PC-3 (cell line): ENCODE measurements at regions not wholly inside any gene's neighbourhood (a gene's known extent, or its start where the extent isn't known, plus 50 kb on each side); places are given as distances from the start of the nearest gene placed in this dataset.

Experiments
- EZH2 ChIP-seq: fragments of 300-600 bp; sonication (generic); IDR thresholded peaks from one replicate; pipeline ENCODE4 v1.6.1; 2017; ENCODE audit warnings: antibody characterized with exemption, mild to moderate bottlenecking, low read length; ENCODE audit not compliant: unreplicated experiment
- EZH2phosphoT487 ChIP-seq: fragments of 300-600 bp; sonication (generic); IDR thresholded peaks from 2 replicates; pipeline ENCODE4 v1.6.1; 2018; ENCODE audit warnings: mild to moderate bottlenecking, antibody characterized with exemption, low read length, borderline replicate concordance
- TF ChIP-seq, protein P1 (sequence below): fragments of 300-600 bp; sonication (generic); conservative IDR thresholded peaks from 2 replicates; pipeline ENCODE4 v1.5.1; 2017; ENCODE audit warnings: antibody characterized with exemption, low read depth, mild to moderate bottlenecking, low read length

- TF ChIP-seq, protein P1, sequence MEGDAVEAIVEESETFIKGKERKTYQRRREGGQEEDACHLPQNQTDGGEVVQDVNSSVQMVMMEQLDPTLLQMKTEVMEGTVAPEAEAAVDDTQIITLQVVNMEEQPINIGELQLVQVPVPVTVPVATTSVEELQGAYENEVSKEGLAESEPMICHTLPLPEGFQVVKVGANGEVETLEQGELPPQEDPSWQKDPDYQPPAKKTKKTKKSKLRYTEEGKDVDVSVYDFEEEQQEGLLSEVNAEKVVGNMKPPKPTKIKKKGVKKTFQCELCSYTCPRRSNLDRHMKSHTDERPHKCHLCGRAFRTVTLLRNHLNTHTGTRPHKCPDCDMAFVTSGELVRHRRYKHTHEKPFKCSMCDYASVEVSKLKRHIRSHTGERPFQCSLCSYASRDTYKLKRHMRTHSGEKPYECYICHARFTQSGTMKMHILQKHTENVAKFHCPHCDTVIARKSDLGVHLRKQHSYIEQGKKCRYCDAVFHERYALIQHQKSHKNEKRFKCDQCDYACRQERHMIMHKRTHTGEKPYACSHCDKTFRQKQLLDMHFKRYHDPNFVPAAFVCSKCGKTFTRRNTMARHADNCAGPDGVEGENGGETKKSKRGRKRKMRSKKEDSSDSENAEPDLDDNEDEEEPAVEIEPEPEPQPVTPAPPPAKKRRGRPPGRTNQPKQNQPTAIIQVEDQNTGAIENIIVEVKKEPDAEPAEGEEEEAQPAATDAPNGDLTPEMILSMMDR: no peak
- TF ChIP-seq EZH2phosphoT487 (no peak), EZH2 (no peak)
These were observed 719.9 kb downstream of the ADGRL2 start for GRCh38 chr1:82520611-82521010.
